ENCODE measurements at regions not wholly inside any gene's neighbourhood (a gene's known extent, or its start where the extent isn't known, plus 50 kb on each side); places are given as distances from the start of the nearest gene placed in this dataset.

- Histone ChIP-seq H3K4me3 (replicated peaks in 1 of 3; ENCODE audit: insufficient read depth in 1 of 3, low read depth in 1 of 3, low read length in 3 of 3) (no peak overlapping the region), H3K27ac (ENCODE audit: insufficient read depth, low read depth, low read length) (no peak overlapping the region), H3K79me2 (ENCODE audit: control insufficient read depth, insufficient read depth, low read length) (no peaks in the 10 kb centered on the region), H3K4me2 (ENCODE audit: insufficient read depth, low read length) (no peak overlapping the region), H3K27me3 (ENCODE audit: control insufficient read depth in 2 of 2, insufficient read depth in 2 of 2, low read length in 2 of 2) (no peaks in the 10 kb centered on the region), H4K20me1 (replicated peaks; ENCODE audit: control insufficient read depth, extremely low read depth, insufficient read depth, low read length) (no peaks in the 10 kb centered on the region), H3K9ac (replicated peaks; ENCODE audit: extremely low read depth, insufficient read depth, low read length) (no peak overlapping the region), H3K9me1 (replicated peaks; ENCODE audit: control insufficient read depth, extremely low read depth, insufficient read depth, low read length) (no peaks in the 10 kb centered on the region), H2AFZ (ENCODE audit: low read depth, low read length) (no peak overlapping the region), H3K4me1 (ENCODE audit: control insufficient read depth, extremely low read depth, insufficient read depth, low read length) (no peaks in the 10 kb centered on the region), H3K9me3 (replicated peaks; ENCODE audit: control insufficient read depth, insufficient read depth, low read length) (peaks cover 4% of the 10 kb centered on the region), H3K36me3 (ENCODE audit: control insufficient read depth in 2 of 2, extremely low read depth in 1 of 2, insufficient read depth in 2 of 2, low read length in 2 of 2) (no peaks in the 10 kb centered on the region)
- BruUV-seq (replicated peaks), result no TSS peak
- DNase-seq (ENCODE audit: low read depth, low spot score) (no peak), FAIRE-seq (no peak)
- ChIA-PET CTCF (no interaction called here), POLR2A (no interaction called here)
- intact Hi-C loops (cut with micrococcal nuclease), result no loop called here
- dilution Hi-C loops (cut with MboI; ENCODE audit: extremely low pct_ligation_motif_present, low sequenced_read_pairs), result no loop called here
- TF ChIP-seq JUN (IDR thresholded peaks at IDR 0.05; ENCODE audit: borderline replicate concordance, insufficient read depth, insufficient read length, low read depth) (no peak), POLR2A (IDR thresholded peaks at IDR 0.05; ENCODE audit: low read depth, low read length) (no peak), FOS (IDR thresholded peaks at IDR 0.05; ENCODE audit: borderline replicate concordance, insufficient read depth, low read length) (no peak), MYC (IDR thresholded peaks at IDR 0.05; ENCODE audit: low read depth, low read length) (no peak), POLR2AphosphoS5 (IDR thresholded peaks at IDR 0.05; ENCODE audit: insufficient read depth, low read depth, low read length) (no peak), GATA2 (IDR thresholded peaks at IDR 0.05; ENCODE audit: insufficient read depth, insufficient read length, low read depth, low read length) (no peak), EZH2 (IDR thresholded peaks at IDR 0.05; ENCODE audit: borderline replicate concordance, low read depth, low read length, severe bottlenecking) (no peak)
- TF ChIP-seq, protein P1, sequence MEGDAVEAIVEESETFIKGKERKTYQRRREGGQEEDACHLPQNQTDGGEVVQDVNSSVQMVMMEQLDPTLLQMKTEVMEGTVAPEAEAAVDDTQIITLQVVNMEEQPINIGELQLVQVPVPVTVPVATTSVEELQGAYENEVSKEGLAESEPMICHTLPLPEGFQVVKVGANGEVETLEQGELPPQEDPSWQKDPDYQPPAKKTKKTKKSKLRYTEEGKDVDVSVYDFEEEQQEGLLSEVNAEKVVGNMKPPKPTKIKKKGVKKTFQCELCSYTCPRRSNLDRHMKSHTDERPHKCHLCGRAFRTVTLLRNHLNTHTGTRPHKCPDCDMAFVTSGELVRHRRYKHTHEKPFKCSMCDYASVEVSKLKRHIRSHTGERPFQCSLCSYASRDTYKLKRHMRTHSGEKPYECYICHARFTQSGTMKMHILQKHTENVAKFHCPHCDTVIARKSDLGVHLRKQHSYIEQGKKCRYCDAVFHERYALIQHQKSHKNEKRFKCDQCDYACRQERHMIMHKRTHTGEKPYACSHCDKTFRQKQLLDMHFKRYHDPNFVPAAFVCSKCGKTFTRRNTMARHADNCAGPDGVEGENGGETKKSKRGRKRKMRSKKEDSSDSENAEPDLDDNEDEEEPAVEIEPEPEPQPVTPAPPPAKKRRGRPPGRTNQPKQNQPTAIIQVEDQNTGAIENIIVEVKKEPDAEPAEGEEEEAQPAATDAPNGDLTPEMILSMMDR (IDR thresholded peaks at IDR 0.05; ENCODE audit: extremely low read depth in 1 of 2, insufficient read depth in 1 of 2, low read depth in 1 of 2, low read length in 2 of 2), result no peak
- TF ChIP-seq, protein P2, sequence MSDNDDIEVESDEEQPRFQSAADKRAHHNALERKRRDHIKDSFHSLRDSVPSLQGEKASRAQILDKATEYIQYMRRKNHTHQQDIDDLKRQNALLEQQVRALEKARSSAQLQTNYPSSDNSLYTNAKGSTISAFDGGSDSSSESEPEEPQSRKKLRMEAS (IDR thresholded peaks at IDR 0.05; ENCODE audit: insufficient read depth, insufficient read length), result no peak
Observed at GRCh38 chr9:106130374-106130773, 436.0 kb downstream of the TMEM38B start.
